Anterior cingulate cortex (tissue), 58 donors: ENCODE measurements at regions not wholly inside any gene's neighbourhood (a gene's known extent, or its start where the extent isn't known, plus 50 kb on each side); places are given as distances from the start of the nearest gene placed in this dataset.

Experiments used
- DNase-seq, 58 donors: peaks; one replicate each; lab custom pipeline; 2025; lab: John Stamatoyannopoulos, UW

DNA sequence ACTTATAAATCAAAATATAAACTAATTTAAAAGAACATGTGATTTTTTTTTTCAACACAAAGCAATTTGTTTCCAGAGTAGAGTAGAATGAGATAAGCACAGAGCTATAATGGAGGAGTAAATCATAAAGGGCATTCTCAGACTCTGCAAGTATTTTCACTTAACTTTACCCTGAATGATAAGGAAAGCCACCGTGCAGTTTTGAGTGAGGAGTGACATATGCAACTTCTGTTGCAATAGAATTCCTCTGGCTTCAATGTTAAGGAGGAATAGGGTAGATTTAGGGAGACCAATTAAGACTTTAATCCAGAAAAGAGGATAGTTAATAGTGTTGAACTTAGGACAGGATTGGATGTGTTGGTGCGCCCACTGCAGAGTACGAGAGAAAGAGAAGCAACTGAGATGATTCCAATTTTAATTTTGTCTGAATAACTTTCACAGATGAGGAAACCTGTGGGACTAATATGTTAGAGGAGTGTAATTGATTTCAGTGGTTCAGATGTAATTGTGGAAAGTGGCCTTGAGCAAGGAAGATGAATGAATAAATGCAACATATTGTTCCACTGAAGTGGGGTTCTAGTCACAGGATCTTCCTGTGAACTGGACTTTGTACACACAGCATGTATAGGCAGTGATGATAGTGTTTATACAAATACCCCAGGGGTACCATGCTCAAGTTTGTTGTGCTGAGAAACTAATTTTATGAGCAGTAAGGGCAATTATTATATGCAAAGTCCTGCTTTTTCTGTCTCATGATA, 255.5 kb upstream of the ANO3 start:
- no peak for DNase-seq

DNA sequence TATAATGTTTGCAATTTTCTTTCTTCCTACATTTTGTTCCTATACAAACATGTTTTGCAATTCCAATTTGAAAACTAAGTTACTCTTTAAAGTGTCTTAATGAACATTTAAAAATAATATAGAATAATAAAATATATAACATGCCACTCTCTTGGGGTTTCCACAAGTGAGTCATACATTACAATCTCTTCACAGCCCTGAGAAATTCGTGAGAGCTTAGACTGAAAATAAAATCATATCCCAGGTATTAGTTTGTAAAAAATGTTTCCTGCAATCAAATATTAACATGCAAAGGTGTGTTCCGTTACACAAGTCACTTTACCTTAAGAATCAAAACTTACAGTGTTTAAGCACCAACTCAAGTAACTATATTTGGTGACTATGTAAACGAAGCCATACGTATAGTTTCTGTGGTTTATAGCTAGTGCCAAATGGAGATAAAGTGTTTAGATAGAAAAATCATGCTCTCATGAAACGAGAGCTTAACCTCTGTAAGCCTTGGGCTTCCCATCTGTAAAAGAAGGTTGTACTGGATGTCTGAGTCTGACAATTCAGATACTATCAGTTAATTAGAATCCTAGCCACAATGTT, 253.6 kb upstream of the ANO3 start:
- DNase-seq: no peak

DNA sequence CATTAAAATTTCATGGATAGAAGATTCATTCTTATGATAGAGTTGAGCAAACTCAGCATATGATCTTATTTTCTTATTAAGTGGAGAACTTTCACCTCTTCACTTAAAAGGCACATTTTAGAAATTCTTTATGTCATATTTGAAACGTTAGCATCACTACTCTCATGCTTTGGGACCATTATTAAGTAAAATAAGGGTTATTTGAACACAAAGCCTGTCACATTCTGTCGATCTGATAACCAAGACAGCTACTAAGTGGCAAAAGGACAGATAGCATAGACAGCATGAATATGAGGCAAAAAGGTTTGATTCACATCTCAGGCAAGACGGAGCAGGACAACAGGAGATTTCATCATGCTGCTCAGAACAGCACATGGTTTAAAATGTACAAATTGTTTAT, 247.6 kb upstream of the ANO3 start:
- DNase-seq: no peak

GRCh38 chr11:26086028-26086427, 245.9 kb upstream of the ANO3 start:
- no peak for DNase-seq

DNA sequence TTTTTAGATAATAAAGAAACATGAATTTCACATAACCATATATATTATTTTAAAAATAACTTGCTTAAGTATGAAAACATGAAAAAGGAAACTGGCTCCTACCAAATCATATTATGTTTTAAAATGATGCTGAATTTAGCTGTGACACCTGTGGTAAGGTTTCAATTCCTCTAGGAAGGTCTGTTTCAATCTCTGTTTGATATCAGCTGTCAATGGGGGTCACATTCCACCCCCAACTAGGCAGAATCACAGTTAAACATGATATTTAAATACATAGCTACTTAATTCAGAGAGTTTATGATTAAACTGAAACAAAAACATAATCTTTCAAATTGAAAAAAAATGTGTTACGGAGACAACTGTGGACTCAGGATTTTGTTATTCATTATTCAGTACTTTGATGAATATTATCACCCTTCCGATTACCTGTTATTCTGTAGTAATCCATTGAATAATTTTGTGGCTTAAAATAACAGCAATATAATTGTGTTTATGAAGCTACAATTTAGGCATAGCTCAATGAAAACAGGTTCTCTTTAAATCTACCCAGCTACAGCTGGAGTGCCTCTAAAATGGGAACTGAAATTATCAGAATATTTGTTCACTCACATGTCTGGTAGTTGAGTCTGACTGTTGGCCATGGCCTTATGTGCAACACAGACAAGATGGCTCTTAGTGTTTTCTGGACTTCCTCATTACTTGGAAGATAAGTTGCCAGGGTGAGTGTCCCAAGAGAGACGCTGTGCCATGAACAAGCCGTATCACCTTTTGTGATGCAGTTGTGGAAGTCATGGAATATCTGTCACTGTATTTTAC, 244.6 kb upstream of the ANO3 start:
- no peak for DNase-seq

DNA sequence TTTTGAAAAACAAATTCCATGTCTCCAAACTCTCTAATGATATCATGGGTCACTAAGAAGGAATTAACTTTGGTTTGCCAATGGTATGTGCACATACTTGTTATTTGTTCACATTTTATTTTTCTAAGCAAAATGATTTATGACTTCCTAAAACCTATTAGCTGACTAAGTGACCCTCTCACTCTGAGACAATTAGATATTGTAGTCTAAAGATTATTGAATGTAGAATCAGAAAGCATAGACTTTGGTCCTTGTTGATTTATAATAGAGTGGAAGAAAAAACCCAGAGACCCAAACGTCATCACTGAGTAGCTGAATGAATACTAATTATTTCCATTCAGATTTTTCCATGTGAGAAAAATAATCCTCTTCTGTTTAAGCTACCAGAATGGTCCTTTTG, 243.5 kb upstream of the ANO3 start:
- no peak for DNase-seq

DNA sequence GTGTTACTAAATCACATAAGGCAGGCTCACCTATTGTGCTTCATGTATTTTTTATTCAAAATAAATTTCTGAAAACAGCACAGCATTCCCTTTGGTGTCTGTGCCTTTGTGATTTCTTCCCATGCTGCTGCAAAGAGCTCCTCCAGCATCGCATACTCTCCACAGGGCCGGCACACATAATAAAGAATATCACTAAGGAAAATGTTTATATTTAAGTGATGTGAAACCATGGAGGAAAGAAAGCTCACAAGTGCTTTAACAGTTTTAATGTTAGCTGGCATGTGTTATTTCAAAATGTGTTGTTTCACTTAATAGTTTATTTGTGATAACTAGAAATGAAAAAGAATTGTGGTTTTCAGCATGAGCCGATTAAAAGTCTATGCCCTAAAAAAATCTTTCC, 241.3 kb upstream of the ANO3 start:
- no peak for DNase-seq

- DNase-seq: no peak
These were observed 238.7 kb upstream of the ANO3 start for GRCh38 chr11:26093206-26093605.

- DNase-seq: no peak
These were observed 236.6 kb upstream of the ANO3 start for GRCh38 chr11:26095340-26095739.

GRCh38 chr11:26096451-26096850, 235.5 kb upstream of the ANO3 start:
- no peak for DNase-seq

DNA sequence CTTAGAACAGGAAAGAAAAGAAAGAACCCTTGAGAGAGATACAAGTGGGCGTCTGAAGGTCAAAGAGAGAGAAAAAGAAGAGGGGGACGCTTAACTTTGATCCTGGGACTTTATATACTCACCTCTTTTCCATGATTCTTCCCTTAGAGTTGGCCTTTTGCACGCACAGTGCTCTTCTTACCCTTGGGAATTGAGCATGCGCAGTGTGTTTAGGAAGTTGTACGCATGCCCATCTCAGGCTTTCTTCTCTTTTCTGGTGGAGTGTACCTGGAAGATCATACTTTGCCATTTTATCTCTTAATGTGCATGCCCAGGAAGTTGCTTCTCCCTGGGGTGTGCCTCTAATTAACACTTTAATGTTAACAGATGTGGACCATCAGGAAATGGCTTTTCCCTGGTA, 229.6 kb upstream of the ANO3 start:
- no peak for DNase-seq

- no peak for DNase-seq
These were observed 226.0 kb upstream of the ANO3 start for GRCh38 chr11:26105762-26106423.

GRCh38 chr11:26106726-26107125, 225.2 kb upstream of the ANO3 start:
- no peak for DNase-seq

DNA sequence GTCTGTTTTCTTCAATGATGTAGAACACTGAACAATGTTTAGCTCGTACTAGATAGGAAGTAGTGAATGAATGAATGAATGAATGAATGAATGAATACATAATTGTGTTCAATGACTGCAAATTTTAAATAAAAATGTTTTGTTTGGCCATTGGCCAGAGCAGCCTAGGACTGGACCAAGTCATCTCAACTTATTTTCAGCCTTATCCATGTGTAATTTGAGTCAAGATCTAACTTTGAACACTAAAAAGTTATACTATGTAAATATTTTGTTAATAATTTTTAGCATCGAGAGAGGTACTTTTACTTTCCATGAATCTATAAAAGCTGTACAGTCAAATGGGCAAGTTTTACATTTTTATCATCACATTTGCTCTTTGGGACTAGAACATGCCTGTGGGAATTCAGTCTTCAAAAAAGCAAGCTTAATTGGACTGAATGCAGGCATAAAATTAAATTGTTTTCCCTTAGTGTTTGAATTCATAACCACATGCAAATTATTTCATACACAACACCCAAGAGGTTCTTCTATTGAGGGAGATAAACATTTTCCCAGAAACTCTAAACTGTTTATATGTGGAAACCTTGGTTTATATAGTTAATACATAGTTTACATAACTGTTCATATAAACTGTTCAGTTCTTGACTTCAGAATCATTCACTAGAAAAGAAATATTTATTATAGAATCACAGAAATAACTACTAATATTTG, 222.1 kb upstream of the ANO3 start:
- DNase-seq: no peak

- no peak for DNase-seq
These were observed 219.7 kb upstream of the ANO3 start for GRCh38 chr11:26112264-26112663.

DNA sequence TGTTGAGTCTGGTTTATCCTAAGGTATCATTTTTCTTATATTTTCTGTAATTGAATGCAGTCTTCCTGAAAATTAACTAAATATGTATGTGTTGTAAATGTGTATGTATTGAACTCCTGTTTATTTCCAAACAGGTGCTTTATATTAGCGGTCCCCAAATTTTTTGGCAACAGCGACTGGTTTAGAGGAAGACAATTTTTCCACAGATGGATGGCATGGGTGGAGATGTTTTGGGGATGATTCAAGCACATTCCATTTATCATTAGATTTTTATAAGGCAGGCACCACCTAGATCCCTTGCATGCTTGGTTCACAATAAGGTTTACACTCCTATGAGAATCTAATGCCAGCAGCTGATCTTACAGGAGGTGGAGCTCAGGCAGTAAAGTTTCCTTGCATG, 210.5 kb upstream of the ANO3 start:
- DNase-seq: no peak

- no peak for DNase-seq
These were observed 205.2 kb upstream of the ANO3 start for GRCh38 chr11:26126741-26127140.

DNA sequence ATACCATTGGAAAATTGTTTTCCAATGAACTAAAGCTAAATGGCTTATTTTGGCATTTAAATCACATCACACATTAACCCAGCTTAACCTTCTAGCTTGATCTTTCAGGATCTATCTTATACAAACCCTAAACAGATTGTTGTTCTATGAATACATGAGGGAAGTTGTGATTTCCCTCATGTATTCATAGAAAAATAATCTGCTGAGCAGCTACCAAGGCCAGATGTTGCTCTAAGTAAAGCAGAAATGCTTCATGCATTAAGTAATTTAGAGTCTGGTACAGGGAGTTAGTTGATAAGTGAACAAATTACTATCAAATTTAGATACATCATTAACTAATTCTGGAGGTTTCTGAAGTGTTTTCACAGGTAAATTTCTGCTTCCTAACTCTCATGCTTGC, 204.6 kb upstream of the ANO3 start:
- no peak for DNase-seq

DNA sequence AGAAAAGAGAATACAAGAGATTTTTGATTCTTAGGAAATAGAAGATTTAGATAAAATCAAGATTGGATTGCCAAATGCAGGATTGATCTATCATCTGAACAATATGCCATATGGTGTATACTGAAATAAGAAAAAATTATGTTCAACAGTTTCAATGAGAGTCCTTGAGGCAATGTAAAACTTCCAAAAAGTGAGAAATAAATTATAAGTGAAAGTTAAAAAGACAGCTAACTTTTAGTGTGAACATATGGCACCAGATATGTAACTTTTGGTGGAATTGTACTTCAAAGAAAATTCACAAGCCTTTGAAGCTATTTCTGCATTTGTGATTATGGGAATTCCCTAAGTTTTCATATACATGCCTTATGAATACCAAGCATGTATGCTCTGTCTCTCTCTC, 200.5 kb upstream of the ANO3 start:
- DNase-seq: no peak

DNA sequence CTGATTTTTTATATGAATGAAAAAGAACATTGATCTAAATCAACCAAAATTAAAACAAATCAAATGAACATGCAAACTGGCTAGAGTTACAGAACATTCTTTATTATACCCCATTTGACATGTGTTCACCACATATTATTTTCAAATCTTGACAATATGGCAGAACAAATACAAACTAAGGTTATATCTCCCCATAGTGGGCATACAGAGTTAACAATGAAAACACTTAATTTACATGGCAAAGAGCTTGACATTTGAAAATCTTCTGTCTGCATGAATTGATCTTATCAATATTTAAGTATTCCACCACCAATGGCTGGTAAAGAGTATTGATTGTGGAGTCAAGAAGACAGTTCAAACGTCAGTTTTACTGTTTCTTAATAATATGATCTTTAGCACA, 197.9 kb upstream of the ANO3 start:
- DNase-seq: no peak
